HG03139 (cell line): ENCODE measurements at regions not wholly inside any gene's neighbourhood (a gene's known extent, or its start where the extent isn't known, plus 50 kb on each side); places are given as distances from the start of the nearest gene placed in this dataset.
A peak's percentile ranks its signal among the peaks of the same experiment; 100 is the strongest.
"Not testable (repeated sequence)": the region's sequence is repeated elsewhere in the genome, so short reads cannot be mapped to it uniquely, and the experiment has no call there.

Experiments used
- ATAC-seq: cut with Tn5 transposase; IDR thresholded peaks from one replicate; pipeline ENCODE4 v1.9.1; 2021; ENCODE audit not compliant: unreplicated experiment

DNA sequence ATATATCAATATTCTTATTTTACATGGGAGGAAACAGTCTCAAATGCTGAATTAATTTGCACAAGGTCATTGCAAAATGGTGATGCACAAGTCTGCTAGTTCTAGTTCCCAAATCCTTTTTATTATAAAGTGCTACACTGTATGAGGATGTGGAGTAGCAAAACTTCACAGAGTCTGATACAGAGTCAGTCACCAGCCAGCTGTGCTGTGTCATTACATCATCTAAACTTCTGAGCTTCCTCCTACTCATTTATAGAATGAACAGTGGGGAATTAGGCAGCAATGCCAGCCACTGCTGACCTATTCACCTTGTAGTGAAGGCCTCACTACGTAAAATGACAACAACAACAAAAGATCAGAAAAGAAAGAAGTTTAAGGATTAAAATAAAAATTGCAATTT is 357.8 kb downstream of the TMEM167A start:
- ATAC-seq, result peak; percentile 65

GRCh38 chr5:82717738-82718137 is 359.5 kb downstream of the TMEM167A start:
- ATAC-seq, result no peak

DNA sequence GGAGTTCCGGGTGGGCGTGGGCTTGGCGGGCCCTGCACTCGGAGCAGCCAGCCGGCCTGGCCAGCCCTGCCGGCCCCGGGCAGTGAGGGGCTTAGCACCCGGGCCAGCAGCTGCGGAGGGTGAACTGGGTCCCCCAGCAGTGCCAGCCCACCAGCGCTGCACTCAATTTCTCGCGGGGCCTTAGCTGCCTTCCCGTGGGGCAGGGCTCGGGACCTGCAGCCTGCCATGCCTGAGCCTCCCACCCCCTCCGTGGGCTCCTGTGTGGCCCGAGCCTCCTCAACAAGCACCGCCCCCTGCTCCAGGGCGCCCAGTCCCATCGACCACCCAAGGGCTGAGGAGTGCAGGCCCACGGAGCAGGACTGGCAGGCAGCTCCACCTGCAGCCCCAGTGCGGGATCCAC is 362.5 kb downstream of the TMEM167A start:
- ATAC-seq, result not testable (repeated sequence)

- no peak for ATAC-seq
Observed at GRCh38 chr5:82713811-82714210, 363.4 kb downstream of the TMEM167A start.

DNA sequence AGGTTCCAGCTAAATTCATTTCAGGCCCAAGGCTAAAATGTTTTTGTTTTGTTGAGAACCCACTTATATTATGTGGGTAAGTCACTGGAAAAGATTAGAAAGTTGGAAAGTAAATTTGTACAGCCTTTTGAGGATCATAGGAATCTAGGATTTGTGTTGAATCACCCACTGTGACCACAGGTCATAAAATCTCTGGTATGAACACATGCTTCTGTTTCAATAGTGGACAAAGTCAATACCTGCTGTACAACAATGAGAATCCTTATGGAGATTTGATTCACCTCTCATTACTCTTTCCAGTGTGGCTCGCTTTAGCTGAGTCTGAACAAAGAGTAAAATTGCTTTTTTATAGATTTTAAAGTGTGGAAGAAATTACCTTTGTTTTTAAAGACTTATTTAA is 369.5 kb downstream of the TMEM167A start:
- no peak for ATAC-seq

DNA sequence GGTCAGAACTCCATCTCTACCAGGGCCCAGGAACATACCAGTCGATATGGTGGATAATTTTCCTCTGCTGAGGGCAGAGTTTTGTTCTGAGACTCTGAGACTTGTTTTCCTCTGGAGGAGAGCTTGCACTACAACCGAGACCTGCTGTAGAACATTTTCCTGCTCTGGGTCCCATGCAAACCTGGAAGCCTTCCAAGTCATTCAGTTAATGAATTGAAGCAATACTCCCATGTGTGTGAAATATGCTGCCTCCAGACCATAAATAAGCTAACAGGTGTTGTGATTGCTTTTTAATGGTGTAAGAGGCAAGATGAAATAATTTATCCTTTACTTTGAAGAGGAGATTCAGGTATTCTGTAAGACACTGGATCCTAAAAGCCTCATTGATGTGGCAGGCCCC is 372.8 kb downstream of the TMEM167A start:
- ATAC-seq, result no peak

DNA sequence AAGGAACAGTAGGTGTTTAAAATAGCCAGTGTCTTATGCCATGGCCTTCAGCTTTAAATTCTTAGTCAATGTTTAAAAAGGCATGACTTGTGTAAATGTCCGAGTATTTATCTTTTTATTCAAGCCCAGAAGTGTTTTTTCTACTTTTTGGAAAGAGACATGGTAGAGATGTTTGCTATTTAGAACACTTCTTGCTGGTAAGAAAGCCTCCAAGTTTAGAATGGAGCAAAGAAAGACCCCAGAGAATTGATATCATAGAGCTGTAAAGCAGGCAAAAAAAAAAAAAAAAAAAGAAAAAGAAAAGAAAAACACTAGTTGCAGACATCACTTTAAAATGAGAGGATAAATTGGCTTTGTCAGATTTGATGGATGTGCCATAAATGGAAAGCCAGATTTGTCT is 375.1 kb downstream of the TMEM167A start:
- no peak for ATAC-seq

DNA sequence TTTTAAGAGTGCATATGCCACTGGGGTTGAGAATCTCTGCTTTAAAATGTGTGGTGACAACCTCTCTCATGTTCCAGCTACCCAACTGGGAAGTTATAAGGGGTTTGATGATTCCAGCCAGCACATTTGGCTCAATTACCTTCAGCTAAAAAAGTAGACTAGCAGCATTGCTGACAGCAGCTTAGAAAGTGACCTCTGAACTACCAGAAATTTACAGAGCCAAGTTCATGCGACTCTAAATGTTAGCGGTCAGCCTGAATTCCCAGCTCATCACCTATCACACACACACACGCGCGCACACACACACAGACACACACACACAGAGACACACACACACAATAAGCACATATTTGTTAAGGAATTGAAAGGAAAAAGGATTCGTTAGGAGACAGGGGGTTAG is 377.5 kb downstream of the TMEM167A start:
- ATAC-seq, result no peak

DNA sequence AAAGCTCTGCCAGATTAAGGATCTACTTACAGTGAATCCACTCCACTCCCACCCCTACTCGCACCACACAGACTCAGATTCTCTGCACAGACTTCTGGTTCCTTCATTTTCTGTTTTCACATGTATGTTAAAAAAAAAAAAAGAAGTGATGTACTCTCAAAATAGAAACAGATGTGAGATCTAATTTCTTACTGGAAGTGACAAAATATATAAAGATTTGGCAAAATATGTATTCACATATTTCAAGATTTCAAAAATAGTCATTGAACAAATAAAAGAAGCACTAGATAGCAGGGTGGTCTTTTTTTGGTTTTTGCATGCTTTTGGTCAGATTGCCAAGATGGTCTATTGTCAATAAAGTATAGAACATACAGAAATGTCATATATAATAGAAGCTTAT is 379.2 kb downstream of the TMEM167A start:
- ATAC-seq, result no peak

- ATAC-seq, result no peak
Observed at GRCh38 chr5:82694711-82695285, 382.4 kb downstream of the TMEM167A start.

DNA sequence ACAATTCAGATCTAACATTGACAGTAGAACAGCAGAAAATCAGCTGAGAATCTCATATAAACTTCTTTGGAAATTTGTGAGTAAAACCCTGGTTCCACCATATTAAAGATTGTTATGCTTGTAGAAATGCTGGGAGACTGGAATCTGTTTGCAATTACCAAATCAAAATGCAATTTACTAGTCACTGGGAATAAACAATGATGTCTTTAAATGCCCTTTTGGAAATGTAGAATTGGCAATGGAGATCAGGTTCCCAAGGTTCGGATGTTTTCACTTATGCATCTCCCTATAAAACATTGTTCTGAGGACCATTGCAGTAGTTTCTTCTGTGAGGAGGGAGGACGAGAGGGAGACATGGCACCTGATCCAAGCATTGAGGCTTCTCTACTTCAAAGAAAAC is 384.4 kb downstream of the TMEM167A start:
- ATAC-seq, result no peak

GRCh38 chr5:82684659-82685058 is 392.5 kb downstream of the TMEM167A start:
- ATAC-seq, result no peak

DNA sequence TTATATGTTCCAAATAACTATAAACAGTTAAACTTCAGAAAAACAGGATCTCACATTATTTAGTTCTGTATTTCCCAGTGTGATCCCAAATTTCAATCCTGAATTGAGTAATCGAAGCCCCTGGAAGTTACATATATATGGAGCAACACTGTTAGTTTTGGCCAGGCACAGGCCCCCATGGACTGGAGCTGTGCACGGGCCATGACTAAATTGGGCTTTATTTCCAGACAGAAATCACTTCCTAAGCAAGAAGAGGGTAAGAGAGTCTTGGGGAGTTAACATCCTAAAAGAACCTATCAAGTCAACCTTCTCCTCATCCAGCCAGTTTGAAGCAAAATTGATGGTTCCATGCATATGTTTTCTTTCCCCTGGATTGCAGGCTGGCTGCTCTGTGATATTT is 393.0 kb downstream of the TMEM167A start:
- no peak for ATAC-seq

GRCh38 chr5:82679660-82680059 is 397.5 kb downstream of the TMEM167A start:
- no peak for ATAC-seq

GRCh38 chr5:82676661-82677060 is 398.5 kb upstream of the RPS23 start:
- ATAC-seq, result peak; percentile 79

GRCh38 chr5:82674671-82675070 is 396.5 kb upstream of the RPS23 start:
- no peak for ATAC-seq

GRCh38 chr5:82673057-82673809 is 395.1 kb upstream of the RPS23 start:
- no peak for ATAC-seq

- ATAC-seq, result no peak
Observed at GRCh38 chr5:82670692-82671091, 392.5 kb upstream of the RPS23 start.

DNA sequence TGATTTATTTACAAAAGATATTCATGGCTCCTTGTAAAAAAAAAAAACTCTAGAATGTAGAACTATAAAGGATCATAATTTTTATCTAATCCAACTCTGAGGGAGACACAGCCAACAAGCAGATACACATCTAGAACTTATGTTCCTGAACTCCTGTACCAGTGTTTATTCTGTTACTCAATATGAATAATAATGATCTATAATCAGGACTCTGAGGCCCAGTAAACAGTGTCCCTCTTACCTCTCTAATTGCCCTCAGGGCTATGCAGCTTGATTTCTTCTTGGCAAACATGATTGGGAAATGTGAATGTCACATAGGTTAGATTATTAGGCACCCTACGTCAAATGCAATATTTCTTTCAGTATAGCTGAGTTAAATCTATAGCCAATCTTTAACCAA is 391.6 kb upstream of the RPS23 start:
- no peak for ATAC-seq

DNA sequence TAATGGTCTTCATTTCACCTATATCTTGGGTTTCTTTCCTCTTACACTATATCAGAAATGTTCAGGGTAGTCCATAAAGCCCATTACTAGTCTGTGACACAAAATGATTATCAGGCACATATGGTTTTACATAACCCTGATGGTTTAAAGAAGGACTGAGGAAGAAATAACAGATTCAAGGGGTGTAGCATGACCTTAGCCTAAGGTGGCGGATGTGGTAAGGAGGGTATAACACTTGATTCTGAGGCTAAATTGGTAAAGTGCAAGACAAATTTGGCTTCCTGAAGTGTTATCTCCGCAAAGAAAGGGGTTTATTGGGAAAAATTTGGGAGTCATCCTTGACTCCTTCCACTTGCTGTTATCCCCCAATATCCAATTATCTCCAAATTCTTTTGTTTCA is 388.2 kb upstream of the RPS23 start:
- no peak for ATAC-seq

DNA sequence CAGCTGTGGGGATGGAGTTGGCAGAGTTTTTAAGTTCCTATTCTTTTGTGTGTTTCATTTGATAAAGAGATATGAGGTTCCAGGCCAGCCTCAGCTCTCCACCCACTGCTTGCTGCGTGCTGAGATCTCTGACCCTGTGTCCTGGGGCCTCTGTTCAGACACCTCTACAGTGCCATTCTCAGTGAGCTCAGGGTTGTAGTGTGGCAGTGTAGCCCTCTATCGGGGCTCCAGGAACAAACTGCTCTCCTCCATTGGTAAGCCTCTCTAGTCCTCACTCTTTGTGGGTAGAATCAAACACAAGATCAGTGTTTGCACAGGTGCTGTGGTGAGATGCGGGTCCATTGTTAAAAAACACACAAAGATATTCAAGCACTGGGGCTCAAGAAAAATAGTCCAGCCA is 386.6 kb upstream of the RPS23 start:
- no peak for ATAC-seq

DNA sequence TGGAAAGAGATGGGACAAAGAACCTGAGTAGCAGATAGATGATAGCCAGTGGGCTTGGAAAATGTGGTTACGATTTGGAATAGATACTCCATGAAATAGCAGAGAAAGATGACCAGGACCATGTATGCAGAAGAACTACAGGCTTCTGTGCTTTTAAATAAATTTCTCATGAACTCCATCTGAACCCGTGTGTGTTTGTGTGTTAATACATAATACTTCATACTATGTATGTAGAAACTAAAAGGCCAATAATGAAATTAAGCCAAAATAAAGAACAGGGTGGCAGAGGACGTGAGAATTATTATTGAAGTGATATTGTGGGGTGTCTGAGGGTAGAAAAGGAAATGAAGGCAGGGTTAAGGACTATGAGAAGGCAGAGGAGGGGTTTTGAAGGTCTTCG is 385.1 kb upstream of the RPS23 start:
- no peak for ATAC-seq

DNA sequence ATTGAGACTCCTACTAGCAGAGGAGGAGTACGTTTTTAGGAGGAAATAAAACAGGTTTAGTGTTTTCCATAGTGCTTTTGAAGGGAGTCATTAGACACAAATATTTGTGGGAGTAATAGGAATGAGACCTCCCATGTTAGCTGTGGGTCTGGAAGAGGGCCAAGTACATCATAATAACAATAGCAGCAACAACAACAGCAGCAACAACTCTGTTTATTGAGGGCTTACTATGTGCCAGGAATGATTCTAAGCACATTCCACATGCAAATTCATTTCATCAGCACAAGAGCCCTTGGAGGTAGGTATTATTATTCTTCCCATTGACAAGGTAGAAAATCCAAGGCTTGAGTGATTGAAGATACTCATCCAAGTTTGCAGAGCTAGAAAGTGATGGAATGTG is 384.2 kb upstream of the RPS23 start:
- ATAC-seq, result no peak
